Neural cell (in vitro differentiated cells): ENCODE measurements at regions not wholly inside any gene's neighbourhood (a gene's known extent, or its start where the extent isn't known, plus 50 kb on each side); places are given as distances from the start of the nearest gene placed in this dataset.

Experiments
- EP300 ChIP-seq: fragments of 450-650 bp; conservative IDR thresholded peaks from 2 replicates; pipeline ENCODE4 v1.6.1; 2014; ENCODE audit warnings: antibody characterized with exemption, mild to moderate bottlenecking, moderate library complexity; ENCODE audit not compliant: poor library complexity, severe bottlenecking
- EZH2 ChIP-seq: fragments of 200-600, 300-800 bp; shearing (Covaris generic), sonication (generic); IDR thresholded peaks from 2 replicates; pipeline ENCODE4 v1.6.1; 2014; ENCODE audit warnings: antibody characterized with exemption, low read length, borderline replicate concordance, mild to moderate bottlenecking; ENCODE audit not compliant: insufficient read depth, poor library complexity, severe bottlenecking
- MXI1 ChIP-seq: fragments of 450-650 bp; conservative IDR thresholded peaks from 2 replicates; pipeline ENCODE4 v1.6.1; 2014; ENCODE audit warnings: antibody characterized with exemption, mild to moderate bottlenecking; ENCODE audit not compliant: poor library complexity, severe bottlenecking
- POLR2AphosphoS5 ChIP-seq: IDR thresholded peaks from 2 replicates; pipeline ENCODE4 v1.6.1; 2012
- RAD21 ChIP-seq: fragments of 450-650 bp; conservative IDR thresholded peaks from 2 replicates; pipeline ENCODE4 v1.6.1; 2014; ENCODE audit warnings: antibody characterized with exemption, mild to moderate bottlenecking, moderate library complexity
- TAF1 ChIP-seq: IDR thresholded peaks from 2 replicates; pipeline ENCODE4 v1.6.1; 2012; ENCODE audit warnings: low read depth
- TF ChIP-seq, protein P1 (sequence below): fragments of 450-650 bp; IDR thresholded peaks from 2 replicates; pipeline ENCODE4 v1.5.1; 2014; ENCODE audit warnings: antibody characterized with exemption, mild to moderate bottlenecking, moderate library complexity; ENCODE audit not compliant: poor library complexity, severe bottlenecking
- TF ChIP-seq, protein P2 (sequence below): IDR thresholded peaks from 2 replicates; pipeline ENCODE4 v1.6.1; 2012; ENCODE audit warnings: borderline replicate concordance

DNA sequence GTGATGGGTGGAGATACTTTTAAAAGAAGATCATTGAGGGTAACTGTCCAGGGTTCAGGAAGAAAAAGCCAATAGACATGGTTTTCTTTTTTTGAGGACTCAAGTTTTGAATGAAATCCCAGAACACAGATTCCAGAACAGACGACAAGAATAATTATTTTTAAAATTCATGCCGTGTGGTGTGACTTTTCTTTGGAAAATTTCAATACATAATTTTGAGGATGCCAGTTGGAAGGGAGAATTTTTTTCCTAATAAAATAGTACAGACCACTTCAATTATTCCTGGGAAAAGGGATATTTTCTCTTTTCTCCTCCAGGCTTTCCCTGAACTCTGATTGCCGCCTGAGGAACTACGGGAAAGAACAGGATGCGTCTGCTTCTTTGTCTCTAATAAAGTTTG is 951.4 kb downstream of the KCNMA1 start:
- TF ChIP-seq, protein P1, sequence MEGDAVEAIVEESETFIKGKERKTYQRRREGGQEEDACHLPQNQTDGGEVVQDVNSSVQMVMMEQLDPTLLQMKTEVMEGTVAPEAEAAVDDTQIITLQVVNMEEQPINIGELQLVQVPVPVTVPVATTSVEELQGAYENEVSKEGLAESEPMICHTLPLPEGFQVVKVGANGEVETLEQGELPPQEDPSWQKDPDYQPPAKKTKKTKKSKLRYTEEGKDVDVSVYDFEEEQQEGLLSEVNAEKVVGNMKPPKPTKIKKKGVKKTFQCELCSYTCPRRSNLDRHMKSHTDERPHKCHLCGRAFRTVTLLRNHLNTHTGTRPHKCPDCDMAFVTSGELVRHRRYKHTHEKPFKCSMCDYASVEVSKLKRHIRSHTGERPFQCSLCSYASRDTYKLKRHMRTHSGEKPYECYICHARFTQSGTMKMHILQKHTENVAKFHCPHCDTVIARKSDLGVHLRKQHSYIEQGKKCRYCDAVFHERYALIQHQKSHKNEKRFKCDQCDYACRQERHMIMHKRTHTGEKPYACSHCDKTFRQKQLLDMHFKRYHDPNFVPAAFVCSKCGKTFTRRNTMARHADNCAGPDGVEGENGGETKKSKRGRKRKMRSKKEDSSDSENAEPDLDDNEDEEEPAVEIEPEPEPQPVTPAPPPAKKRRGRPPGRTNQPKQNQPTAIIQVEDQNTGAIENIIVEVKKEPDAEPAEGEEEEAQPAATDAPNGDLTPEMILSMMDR, result no peak
- no peak for TF ChIP-seq RAD21
- TF ChIP-seq MXI1, result no peak
- TF ChIP-seq POLR2AphosphoS5, result no peak
- no peak for TF ChIP-seq EZH2
- TF ChIP-seq, protein P2, sequence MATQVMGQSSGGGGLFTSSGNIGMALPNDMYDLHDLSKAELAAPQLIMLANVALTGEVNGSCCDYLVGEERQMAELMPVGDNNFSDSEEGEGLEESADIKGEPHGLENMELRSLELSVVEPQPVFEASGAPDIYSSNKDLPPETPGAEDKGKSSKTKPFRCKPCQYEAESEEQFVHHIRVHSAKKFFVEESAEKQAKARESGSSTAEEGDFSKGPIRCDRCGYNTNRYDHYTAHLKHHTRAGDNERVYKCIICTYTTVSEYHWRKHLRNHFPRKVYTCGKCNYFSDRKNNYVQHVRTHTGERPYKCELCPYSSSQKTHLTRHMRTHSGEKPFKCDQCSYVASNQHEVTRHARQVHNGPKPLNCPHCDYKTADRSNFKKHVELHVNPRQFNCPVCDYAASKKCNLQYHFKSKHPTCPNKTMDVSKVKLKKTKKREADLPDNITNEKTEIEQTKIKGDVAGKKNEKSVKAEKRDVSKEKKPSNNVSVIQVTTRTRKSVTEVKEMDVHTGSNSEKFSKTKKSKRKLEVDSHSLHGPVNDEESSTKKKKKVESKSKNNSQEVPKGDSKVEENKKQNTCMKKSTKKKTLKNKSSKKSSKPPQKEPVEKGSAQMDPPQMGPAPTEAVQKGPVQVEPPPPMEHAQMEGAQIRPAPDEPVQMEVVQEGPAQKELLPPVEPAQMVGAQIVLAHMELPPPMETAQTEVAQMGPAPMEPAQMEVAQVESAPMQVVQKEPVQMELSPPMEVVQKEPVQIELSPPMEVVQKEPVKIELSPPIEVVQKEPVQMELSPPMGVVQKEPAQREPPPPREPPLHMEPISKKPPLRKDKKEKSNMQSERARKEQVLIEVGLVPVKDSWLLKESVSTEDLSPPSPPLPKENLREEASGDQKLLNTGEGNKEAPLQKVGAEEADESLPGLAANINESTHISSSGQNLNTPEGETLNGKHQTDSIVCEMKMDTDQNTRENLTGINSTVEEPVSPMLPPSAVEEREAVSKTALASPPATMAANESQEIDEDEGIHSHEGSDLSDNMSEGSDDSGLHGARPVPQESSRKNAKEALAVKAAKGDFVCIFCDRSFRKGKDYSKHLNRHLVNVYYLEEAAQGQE, result no peak
- no peak for TF ChIP-seq EP300
- TF ChIP-seq TAF1, result no peak
